HG02870 (cell line): ENCODE measurements at regions not wholly inside any gene's neighbourhood (a gene's known extent, or its start where the extent isn't known, plus 50 kb on each side); places are given as distances from the start of the nearest gene placed in this dataset.

Experiments
- ATAC-seq: cut with Tn5 transposase; IDR thresholded peaks from one replicate; pipeline ENCODE4 v1.9.1; 2021; ENCODE audit warnings: mild to moderate bottlenecking, moderate library complexity; ENCODE audit not compliant: unreplicated experiment

DNA sequence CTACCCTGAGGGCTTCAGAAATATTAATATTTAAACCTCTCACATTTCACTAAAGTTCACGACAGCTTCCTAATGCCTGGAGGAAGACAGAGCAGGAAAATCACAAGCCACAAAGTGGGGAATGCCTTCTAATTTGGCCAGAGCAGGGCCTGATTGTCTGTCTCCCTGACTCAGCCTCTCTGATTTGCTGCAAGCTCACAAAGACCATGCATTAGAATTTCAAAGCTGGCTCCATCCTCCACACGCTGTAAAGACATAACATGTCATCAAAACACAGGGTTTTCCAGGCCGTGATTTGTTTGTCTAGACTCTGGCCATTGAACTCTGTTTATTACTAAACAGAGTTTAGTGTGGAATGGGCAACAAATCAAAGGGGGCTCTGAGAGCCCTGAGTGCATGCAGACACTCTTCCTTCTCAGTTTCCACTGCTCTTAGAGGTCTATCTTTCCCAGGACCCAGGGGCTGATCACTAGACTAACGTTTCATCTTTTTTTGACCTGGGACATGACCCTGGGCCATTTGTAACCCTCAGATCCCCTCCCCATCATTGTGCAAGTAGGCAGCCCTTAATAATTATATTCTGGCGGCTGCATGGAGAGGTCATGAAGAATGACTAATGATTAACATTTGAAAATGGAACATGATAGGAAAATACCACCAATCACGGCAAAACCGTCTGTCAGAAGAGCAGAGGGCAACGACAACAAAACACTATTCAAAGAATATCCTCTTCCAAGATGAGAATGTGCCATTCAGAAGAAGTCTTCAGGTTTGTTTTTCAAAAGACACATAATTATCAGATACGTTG lies 140.2 kb downstream of the ENC1 start:
- ATAC-seq = no peak

DNA sequence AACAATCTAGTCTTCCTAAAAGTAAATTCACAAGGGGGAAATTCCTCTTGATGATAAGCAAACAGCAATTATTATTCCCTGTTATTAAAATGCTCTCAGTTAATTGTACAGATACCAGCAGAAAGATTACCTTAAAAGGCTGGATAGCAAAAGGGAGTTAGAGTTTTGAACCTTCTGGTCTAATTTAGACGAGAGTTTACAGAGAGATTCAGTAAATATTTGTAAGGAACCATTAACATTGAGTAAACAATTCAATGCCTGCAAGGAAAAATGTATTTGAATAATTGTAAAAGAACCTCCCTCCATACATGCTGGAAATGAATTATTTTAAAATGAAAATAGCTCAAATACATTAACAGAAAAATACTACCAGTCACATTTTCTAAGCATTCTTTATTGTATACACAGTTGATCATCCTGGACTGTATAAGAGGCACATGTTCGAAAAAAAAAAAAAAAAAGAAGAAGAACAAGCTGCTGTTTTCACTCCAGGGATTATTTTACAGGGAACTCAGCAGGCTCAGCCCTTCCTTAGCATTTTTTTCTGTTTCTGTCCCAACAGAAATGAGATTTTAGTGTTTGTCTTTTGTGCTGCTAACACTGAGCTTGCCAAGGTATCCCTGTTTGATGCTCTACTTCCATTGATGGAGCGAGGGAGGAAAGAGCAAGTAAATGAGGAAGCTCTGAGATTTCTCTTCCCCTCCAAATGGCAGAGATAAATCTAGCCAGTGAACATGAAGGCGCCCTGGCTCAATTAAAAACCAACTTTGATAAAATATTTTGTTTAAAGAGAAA lies 141.1 kb downstream of the ENC1 start:
- ATAC-seq = no peak

DNA sequence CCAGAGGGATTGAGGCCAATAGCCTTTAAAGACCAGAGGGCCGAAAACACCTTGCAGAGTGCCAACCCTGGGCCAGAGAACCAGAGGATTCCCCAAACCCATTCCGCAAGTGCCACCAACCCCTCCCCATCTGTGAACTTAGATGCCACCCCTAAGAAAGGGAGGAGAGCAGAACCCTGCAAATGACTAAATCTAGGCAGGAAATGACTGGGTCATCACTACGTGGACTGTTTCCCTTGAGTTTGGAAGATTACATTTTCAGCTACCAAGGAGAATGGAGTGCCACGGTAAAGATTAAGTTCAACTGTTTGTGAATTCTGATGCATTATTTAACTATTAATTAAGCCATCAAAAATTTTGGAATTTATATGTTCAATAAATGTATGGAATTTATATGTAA lies 142.8 kb downstream of the ENC1 start:
- ATAC-seq = no peak

DNA sequence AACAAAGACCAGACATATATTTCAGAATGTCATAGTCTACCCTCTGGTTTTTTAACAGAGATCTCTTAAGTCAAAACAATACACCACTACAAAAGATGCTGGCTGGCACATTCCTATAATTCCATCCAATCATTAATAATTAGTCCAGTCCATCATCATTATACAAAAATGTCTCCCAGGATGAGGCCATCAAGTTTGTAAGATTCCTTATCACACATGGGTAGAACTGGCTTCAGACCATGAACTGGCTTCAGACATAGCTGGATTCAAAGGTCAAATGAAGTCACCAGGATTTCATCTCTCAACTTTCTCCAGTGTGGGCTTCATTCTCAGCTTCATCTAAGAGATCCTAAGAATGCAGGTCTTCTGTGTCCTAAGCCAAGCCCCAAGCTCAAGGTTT lies 147.1 kb downstream of the ENC1 start:
- no peak for ATAC-seq

DNA sequence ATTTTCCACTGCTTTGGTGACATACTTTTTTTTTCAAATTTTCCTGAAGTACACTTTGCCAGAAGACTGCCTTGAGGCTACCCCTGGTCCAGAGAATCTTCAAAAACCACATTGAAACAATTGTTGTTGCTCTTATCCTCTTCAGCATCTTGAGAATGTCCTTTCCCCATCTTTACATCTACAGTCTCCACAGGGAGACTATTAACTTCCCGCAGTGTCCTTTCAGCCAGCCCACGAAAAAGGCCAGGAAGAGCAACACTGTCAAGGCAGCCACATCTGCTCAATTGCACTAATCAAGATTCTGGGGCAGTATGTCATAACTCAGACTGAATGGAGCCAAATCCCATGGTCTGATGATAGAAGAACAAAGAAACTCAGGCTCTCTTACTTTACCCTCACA lies 148.3 kb downstream of the ENC1 start:
- no peak for ATAC-seq

DNA sequence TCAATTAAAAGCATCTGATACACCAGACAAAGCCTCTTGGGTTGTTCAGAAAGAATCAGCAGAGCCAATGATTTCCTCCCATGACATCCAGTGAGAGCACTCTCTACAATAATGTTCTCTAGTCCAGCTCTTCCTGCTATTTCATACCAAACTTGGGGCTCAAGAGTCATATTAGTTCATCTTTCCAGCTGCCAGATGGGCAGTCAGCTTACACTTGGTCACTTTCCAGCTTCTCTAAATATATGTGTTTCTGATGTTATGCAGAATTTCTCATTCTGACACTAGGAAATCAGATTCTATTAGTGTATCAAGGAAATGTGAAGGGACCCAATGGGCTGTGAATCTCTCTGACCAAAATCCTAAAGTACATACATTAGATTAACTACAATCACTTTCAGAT lies 148.9 kb downstream of the ENC1 start:
- no peak for ATAC-seq

DNA sequence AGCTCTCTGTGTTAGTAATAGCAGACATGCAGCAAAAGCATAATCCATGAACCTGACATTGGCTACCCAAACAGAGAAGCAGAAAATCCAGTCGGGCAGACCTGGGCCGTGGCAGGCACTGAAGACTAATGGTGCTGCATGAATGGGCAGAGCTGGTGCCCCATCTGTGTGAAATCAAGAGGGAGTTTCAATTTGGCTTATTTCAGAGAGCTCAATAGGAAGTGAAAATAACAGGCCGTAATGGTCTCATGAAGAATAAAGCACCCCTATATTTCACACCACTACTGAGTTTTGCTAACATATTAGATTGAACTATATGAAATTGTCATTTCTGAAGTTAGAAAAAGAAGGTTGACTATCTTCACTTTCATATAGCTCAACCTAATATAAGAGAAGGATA lies 149.7 kb downstream of the ENC1 start:
- ATAC-seq = peak; percentile 86

DNA sequence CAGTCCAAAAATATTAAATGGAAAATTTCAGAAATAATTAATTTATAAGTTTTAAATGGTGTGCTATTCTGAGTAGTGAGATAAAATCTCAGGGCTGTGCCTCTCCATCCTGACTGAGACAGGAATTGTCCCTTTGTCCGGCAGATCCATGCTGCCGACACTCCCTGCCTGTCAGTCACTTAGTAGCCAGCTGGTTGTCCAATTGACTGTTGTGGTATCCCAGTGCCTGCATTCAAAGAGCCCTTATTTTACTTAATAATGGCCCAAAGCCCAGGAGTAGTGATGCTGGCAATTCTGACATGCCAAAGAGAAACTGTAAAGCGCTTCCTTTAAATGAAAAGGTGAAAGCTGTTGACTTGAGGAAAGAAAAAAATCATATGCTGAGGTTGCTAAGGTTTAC lies 157.5 kb downstream of the ENC1 start:
- no peak for ATAC-seq

DNA sequence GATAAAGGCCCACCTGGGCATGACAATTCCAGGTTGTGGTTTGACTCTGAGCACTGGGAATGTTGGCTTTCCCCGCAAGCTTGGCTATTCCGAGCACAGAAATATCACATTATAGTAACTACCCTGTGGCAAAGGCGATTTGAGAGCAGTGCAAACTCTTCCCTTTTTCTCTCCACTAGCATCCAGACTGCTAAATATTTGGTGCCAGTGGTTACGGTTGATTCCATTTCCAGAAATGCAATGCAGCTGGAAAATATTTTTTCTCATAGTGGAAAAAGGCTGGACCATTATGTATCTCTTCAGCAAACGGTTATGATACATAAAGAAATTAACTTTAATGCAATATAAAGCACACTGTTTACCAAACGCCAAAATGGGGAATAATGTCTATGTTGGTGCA lies 158.0 kb downstream of the ENC1 start:
- no peak for ATAC-seq

DNA sequence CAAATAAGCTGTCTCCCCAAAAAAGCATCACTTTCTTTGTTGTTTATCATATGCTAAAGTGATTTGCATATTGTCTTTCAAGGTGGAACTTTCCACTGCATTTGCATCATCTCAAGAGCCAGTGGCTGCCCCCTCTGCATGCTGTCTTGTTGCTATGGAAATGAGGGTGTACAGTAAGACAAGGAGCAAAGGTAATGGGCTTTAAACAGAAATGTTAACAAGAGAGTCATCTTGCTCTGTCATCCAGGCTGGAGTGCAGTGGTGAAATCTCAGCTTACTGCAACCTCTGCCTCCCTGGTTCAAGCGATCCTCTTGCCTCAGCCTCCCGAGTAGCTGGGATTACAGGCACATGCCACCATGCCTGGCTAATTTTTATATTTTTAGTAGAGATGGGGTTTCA lies 159.2 kb downstream of the ENC1 start:
- peak; percentile 65 for ATAC-seq

DNA sequence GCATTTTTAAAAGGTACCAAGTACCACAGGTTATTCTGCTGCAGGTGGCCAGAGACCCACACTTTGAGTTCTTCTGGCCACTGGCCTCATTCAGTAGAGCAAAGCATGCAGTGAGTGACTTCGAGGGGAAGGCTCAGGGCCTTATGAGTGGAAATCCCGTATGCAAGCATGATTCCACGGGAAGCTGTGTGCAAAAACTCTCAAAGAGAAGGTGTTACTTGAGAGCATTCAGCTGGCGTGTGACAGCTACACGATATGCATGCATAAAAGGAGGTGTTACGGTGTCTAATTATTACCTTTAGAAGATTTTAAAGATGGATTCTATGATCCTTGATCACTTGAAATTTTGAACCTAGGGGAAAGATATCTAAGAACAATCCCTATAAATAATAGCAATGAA lies 160.3 kb downstream of the ENC1 start:
- no peak for ATAC-seq

DNA sequence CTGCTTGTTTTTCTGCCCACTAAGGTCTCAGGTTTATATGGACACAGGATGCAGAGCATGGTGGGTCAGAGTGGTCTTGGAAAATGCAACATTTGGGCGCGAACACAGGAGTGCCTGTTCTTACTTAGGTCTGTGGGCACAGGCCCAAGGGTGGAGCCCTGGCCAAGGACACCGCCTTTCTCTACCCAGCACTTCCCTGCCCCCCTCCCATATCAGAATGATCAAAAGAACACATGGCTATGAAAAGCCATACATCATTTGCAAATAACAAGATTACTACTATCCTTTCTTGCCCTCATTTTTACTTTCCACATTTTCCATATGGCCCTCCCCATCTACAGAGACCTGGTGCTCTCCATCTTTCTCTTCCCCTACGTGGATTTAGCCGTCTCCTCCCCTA lies 162.2 kb downstream of the ENC1 start:
- no peak for ATAC-seq

DNA sequence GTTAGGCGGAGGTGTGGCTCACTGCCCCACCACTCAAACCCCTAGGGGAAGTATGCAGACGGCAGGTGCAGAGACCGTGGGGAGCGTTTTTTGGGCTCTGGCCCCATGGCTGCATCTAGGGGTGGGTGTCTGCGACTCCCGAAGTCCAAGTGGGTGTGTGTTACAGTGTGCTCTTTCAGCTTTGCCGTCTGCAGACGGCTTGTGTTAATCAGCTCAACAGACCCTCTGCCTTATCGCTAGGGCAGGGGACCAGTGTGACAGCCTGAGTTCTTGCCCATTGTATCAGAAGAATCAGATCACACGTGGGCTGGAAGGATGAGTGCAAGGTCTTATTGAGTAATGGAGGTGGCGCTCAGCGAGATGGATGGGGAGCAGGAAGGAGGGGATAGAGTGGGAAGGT lies 162.8 kb downstream of the ENC1 start:
- no peak for ATAC-seq

DNA sequence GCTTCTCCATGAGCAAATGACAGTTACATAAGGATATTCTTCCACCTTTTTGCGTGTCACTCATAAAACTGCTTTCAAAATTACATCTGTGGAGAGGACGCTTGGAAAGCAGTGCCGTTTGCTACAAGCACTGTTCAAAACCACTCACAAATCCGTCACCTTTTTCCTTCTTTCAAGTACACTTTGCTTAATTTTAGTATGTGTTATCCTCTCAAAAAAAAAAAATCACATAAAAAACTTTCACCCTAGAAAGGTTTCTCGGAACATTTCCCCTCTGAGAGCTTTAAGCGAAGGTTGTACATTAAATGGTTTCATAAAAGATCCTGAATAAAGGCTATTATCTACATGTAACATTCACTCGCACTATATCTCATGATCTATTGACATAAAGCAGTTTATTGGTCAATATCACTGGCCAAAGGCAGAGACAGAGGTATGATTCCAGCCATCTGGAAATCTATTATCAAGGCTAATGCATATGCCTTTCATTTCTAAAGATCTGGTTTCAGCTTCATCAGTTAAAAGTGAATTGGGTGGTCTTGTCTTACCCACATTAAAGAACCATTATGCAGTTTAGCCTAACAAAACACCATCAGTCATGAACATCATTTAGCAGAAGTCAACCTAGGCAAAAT lies 163.6 kb downstream of the ENC1 start:
- ATAC-seq = no peak

DNA sequence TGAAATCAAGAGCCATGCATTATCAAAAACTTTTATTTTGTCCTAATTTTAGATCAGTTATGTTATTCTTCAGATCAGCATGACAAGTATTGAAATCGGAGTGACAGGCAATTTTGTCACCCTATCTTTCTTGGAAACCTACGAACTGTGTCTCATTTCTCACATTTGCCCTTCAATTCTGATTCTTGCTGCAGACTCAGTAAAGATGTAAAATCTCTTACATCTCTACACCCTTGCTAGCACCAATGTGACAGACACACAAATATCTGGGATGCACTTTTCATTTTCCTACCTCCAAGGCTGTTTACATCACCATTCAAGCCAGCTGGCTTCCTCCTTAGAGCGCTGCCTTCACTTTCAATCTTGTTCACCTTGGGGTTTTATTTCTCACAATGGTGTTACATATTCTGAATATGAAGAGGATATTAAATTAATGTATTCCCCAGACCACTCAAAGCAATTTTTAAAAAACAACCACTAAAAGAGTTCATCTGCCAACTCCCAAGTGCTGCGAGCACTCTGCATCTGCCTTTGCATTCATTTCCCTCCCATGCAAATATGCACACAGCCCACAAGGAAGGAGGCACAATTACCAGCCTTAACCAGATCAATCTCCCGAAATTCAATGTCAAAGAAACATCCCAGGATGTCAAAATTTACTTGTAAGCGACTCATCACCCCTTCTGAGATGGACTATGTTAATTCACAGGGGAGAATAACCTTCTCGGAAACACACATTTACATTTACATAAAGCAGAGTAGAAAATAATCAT lies 164.3 kb downstream of the ENC1 start:
- ATAC-seq = no peak

DNA sequence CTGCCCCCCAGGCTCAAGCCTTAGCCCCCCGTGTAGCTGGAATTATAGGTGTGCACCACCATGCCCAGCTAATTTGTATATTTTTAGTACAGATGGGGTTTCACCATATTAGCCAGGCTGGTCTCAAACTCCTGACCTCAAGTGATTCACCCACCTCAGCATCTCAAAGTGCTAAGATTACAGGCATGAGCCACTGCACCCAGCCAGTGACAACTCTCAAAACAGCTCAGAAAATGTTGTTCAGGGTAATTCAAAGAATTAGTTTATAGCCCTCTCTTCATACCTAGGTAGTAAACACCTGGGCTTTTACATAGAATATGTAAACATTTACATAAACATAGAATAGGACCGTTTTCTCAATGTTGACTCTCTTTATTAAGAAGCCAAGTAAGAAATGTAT lies 168.7 kb downstream of the ENC1 start:
- no peak for ATAC-seq

DNA sequence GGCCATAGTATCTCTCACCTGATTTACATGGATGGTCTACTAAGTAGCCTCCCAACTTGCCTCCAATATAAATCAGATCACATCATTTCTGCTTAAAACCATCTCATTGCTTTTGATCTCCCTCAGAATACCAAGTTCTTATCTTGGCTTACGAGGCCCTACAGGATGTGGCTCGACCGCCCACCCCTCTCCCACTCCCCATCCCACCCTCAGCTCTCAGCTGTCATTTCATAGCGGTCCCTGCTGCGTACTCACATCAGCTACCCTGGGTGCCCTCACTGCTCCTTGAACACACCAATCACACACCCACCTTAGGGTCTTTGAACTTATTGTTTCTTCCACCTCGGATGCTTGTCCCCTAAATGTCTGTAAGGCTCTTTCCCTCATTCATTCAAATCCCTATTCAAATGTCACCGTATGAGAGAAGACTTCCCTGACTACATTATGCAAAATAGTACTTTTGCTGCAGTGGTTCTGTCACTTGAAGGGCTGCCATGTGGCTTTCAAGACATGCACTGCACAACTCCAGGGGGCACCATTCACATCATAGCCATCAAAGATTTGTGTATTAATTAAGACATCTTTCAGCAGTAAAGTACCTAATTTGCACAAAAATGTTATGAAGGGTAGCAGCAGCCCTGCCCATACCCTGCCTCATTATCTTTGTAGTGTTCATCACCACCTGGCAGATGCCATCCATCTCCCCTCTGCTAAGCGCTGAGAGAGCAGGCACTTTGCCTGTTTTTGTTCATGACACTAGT lies 171.1 kb downstream of the ENC1 start:
- no peak for ATAC-seq

DNA sequence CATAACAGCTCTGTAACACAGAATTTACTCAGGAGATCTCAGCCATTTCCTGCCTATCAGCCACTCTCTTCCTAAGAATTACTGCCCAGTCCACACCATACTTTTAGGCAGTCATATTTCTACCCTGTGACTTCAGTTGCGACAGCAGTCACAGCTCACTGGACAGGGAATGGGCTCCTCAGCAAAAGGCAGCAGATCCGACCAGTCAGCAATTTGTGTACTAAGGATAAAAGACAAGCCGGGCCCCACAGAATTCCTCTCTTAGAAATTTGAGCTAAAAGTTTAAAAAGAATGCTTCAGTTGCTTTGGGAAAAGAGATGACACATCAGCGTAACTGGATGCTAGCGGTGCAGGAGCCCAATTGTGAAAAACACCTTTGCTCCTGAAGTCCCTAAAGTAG lies 172.1 kb downstream of the ENC1 start:
- ATAC-seq = no peak

DNA sequence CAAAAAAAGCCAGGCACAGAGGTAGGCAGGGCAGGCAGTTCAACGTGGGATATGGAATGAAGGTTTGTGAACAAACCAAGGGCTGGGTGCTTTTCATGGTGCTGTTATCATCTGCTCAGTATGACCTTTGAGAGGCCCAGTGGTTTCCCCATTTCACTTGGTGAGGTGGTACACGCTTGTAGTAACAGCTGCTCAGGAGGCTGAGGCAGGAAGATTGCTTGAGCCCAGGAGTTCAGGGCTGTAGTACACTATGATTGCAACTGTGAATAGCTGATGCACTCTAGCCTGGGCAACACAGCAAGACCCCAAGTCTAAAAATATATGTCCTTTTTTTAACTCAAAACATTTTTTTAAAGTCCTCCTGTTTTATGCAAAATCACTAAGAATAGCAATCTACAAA lies 174.8 kb downstream of the ENC1 start:
- no peak for ATAC-seq

DNA sequence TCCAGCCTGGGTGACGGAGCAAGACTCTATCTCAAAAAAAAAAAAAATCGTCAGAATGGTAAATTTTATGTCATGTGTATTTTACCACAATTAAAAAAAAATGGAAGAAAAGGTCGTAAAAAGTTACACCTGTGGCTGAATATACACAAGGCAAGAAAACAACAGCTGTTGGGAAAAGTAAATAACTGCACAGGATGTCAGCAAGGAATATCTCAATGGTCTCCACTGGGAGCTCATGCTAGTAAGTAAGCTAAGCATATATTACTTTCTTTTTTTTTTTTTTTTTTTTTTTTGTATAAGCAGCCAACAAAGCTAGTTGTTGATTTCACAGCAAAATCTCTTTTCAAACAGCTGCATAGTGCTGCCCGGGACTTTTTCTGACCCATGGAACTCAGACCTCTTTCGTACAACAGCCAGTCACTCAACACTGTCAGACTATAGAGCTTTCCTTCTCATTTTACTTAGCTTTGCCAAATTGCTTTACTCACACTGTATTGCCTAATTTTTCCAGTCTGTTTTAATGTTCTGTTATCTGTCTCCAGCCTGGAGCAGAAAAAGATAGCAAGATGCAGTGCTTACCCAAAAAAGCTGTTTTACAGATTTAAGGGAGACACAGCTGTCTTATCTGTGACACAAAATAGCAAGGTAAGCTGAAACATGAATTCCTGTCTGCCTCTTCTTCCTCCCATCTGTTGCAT lies 175.9 kb downstream of the ENC1 start:
- ATAC-seq = no peak
